AML-193 (cell line): ENCODE measurements at regions not wholly inside any gene's neighbourhood (a gene's known extent, or its start where the extent isn't known, plus 50 kb on each side); places are given as distances from the start of the nearest gene placed in this dataset.

Source experiments
- DNase-seq, 2 experiments: peaks; one replicate each; lab custom pipeline; 2025; lab: John Stamatoyannopoulos, UW

DNA sequence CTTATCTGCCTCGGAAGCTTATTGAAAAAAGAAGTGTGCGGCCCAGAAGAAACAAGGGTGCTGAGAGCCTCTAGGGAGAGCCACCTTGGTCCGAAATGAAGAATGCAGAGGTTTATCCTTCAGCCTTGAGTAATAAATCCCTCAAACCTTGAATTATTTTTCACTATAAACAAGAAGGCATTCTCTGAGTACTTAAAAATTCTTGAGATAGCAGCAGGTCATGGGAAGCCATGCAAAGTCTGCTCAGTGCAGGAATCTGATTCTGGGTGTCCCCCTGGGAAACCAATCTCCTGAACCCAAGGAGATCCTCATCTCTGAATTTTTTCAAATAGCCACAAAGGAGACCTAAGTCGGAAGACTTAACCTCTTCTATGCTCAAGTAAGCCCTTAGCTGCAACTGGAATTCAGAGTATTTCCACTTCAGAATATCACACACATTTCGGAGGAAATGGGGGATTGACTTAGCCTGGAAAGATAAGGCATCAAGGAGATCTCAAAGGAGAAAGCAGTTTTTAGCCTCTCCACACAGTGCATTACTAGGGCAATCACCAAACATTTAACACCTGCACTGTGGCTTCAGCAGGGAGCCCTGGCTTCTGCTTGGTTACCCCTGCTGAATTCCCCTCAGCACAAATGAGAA is 365.0 kb downstream of the ETS1 start:
- DNase-seq = no peak

- no peak for DNase-seq
Observed at GRCh38 chr11:128219731-128220120, 367.6 kb downstream of the ETS1 start.

GRCh38 chr11:128216198-128216597 is 371.2 kb downstream of the ETS1 start:
- DNase-seq = no peak

DNA sequence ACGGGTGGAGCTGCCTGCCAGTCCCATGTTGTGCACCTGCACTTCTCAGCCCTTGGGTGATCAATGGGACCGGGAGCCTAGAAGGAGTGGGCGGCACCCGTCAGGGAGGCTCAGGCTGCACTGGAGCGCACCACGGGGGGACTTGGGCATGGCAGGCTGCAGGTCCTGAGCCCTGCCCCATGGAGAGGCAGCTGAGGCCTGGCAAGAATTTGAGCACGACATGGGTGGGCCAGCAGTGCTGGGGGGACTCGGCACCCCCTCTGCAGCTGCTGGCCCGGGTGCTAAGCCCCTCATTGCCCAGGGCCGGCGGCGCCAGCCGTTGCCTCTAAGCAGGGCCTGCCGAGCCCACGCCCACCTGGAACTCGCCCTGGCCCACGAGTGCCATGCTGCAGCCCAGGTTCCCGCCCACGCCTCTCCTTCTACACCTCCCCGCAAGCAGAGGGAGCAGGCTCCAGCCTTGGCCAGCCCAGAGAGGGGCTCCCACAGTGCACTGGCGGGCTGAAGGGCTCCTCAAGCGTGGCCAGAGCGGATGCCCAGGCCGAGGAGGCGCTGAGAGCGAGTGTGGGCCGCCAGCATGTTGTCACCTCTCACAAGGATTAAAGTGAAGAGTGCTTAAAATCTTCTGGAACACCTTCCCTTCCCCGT is 372.0 kb downstream of the ETS1 start:
- no peak for DNase-seq

DNA sequence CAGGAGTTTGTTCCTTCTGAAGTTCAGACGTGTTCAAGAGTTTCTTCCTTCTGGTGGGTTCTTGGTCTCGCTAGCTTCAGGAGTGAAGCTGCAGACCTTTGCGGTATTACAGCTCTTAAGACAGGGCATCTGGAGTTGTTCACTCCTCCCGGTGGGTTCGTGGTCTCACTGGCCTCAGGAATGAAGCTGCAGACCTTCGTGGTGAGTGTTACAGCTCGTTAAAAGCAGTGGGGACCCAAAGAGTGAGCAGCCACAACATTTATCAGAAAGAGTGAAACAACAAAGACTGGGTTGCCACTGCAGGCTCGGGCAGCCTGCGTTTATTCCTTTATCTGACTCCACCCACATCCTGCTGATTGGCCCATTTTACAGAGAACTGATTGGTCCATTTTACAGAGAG is 373.1 kb downstream of the ETS1 start:
- no peak for DNase-seq

DNA sequence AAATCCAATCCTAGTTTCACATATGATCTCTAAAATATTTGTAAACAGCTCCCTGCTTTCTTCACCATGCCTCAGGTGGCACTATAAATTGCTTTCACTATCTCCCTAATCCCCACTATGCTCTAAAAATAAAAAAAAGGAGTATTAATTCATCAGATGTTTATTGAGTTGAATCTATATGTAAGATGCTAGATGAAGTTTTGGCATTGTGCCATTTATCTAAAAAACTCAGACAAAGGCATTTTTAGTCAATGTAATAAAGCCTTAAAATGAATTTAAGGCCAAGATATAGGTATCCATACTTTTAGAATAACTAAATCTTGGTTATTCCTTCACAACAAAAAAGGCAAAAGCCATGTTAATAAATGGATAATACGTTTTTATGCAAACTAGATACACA is 373.9 kb downstream of the ETS1 start:
- no peak for DNase-seq

DNA sequence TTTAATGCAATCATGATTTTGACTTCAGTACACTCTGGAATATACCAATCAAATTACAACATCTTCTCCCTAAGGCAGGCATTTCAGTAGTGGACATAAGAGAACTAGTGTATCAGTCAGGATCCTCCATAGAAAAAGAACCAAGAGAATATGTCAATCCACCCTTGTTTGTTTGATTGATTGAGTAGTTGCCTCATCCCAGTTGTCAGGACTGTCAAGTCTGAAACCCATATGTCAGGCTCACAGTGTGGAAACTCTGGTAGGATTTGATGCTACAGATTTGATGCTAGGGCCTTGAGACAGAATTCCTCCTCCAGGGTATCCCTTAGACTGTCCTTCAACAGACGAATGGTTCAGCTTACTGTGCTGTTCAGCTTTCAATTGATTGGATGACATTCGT is 375.0 kb downstream of the ETS1 start:
- no peak for DNase-seq

DNA sequence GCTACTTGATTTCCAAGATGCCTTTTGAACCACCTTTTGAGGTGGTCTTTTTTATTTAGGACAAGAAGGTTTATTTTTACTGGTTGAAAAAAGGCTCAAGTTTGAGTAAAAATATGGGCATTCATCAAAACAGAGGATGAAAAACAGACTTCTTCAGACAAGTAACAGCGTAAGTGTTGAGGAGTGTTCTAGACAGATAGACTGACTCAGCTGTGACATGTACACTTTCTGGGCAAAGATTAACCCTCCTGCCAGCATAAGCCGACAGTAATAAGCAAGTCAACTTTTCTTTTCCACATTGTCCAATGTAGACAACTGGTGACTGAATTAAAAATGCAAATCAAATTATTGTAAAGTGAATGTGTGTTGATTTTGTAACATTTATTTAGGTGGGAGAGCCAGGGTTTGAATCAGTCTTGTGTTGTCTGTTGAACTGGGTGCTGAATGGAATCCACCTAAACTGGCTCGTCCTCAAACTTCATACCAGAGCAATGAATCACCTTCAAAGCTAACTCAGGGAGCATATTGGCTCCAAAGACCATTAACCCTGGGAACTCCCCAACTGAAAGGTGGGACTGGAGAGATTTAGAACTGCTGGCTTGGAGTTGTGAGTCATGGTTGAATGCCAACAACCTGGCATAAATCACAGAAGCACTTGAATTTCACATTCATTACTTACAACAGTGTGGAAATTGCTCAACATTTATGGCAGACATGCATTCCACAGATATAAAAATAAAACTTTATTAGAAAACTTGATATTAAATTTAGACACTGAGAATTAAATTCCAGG is 377.0 kb downstream of the ETS1 start:
- DNase-seq = no peak

DNA sequence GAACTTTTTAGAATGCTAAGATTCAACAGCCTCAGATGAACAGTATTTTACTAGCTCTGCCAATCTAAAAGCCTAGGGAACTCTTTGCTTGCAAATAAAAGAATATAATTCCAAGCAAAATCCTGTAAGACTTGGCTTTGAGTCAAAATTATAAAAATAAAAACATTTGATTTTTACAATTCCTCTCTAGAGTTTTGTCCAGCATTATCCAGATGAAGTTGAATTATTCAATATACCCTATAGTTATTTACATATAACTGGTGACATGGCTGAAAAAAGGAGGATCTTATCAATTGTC is 378.3 kb downstream of the ETS1 start:
- no peak for DNase-seq

DNA sequence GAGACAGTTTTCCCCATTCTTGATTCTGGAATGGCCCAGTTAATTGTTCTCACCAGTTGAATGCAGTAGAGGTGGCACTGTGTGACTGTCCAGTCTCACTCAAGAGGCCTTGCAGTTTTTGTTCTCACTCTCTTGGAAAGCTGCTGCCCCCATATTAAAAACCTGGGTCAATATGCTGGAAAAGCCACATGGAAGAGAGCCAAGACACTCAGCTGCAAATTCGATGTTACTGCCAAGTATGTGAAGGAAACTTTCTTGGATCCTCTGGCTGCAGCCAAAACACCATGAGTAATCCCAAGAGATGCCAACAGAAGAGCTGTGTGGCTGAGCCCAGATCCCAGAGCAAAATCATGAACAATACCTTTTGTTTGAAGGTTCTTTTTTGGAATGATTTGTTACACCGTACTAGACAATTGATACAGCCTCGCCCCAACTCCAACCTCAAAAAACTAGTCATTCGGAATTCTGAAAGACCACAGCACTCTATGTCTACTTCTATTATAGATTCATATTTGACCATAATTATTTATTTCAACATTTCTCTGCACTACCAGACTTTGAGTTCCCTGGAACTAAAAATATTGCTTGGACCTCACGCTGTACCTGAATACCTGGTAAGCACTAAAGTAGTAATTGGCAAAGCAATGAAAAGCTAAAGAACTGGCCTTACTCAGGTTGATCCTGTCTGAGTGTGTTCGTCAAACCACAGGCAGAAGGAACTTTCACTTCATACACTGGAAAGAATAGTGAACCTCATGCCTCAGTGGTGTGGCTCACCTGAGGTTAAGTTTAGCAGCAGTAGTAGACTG is 378.8 kb downstream of the ETS1 start:
- DNase-seq = no peak

GRCh38 chr11:128207861-128208321 is 379.5 kb downstream of the ETS1 start:
- DNase-seq = no peak

DNA sequence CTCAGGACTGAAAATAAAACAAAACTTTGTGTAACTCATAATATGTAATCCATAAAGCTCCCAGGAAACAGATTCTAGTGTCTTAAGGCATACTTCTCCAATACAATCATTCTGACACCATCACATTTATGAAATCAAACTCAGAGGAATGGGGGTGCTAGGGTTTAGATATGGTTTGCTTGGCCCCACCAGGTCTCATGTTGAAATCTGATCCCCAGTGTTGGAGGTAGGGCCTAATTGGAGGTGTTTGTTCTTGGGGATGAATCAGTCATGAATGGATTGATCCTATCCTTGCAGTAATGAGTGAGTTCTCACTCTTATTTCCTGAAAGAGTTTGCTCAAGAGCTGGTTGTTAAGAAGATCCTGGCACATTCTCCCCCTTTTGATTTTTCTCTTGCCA is 380.9 kb downstream of the ETS1 start:
- DNase-seq = no peak

DNA sequence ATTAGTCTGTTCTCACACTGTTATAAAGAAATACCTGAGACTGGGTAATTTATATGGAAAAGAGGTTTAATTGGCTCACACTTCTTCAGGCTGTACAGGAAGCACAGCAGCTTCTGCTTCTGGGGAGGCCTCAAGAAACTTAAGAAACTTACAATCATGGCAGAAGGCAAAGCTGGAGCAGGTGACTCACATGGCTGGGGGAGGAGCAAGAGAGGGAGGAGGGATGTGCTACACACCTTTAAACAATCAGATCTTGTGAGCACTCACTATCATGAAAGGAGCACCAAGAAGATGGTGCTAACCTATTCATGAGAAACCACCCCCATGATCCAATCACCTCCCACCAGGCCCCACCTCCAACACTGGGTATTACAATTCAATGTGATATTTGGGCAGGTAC is 381.6 kb downstream of the ETS1 start:
- DNase-seq = no peak

DNA sequence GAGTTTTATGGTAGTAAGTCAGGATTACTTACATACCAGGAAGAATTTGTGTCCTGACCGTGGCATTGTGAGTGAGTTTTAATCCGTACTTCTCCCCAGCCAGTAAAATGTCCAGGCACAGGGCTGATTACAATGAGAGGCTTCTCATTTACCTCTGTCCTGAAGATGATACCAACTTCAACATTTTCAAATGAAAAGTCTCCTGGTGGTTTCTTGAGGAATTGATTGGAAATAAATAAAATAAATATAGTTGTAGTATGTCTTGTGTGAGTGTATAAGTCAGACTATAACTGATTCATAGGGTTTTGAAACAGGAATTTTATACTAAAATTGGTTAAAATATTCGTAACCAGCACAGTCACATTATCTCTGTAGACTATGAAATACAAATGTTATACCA is 382.5 kb downstream of the ETS1 start:
- no peak for DNase-seq

GRCh38 chr11:128201801-128202200 is 385.6 kb downstream of the ETS1 start:
- no peak for DNase-seq

DNA sequence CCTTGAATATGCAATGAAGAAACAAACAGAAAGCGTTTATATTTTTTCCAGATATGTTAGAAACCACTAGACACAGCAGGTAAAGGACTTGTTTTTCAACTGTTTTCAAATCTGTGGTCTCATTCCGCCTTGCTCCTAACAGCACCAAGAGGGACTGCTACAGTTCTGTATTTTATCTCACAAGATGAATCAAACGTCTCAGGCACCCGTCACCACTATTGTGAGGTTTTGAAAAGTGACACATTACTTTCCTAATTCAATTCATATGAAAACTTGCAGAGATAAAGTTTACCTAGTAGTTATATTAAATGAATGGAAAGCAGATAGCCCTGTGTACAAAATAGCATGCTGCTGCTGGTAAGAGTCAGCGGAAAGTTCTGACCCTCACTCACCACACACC is 386.3 kb downstream of the ETS1 start:
- DNase-seq = no peak

- no peak for DNase-seq
Observed at GRCh38 chr11:128200467-128200866, 386.9 kb downstream of the ETS1 start.

DNA sequence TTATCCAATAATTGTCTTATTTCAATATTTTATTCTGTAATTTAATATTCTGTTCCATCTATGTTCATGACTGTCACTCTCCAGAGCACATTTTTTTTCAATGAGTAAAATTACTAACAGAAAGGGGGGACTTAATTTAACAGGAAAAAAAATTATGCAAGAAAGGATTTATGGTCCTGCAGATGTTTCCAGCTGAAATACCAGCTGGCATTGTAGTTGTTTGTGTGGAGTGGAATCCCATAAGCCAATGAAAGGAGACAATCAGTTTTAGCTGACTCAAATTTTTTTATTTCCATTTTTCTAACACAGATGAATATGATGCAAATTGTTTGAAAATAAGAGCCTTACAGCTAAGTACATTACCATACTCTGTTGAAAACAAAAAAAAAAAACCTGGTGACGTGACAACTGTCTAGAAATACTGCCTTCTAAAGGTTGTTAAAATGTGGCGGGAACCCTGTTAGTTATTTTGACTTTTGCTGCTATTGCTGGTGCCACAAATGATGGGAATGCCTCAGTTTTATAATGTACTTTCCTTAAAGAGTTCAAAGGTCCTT is 389.1 kb downstream of the ETS1 start:
- no peak for DNase-seq

DNA sequence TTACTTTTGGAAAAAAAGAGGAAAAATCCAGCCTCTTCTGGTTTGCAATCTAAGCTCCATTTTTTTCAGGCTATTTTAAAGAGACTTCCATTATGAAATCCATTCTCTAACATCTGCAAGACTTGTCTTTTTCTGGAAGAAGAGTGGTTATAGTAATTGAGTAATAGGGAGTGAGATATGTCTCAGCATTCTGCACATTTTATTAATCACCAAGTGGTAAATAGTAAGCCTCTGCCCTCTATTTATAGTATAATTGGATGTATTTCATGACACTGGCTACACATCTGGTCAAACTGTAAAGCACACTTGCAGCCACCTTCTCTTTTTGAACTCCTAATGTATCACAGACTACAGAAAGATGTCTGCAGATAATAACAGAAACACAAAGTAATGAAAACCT is 391.1 kb downstream of the ETS1 start:
- no peak for DNase-seq

GRCh38 chr11:128195756-128196155 is 391.6 kb downstream of the ETS1 start:
- no peak for DNase-seq

DNA sequence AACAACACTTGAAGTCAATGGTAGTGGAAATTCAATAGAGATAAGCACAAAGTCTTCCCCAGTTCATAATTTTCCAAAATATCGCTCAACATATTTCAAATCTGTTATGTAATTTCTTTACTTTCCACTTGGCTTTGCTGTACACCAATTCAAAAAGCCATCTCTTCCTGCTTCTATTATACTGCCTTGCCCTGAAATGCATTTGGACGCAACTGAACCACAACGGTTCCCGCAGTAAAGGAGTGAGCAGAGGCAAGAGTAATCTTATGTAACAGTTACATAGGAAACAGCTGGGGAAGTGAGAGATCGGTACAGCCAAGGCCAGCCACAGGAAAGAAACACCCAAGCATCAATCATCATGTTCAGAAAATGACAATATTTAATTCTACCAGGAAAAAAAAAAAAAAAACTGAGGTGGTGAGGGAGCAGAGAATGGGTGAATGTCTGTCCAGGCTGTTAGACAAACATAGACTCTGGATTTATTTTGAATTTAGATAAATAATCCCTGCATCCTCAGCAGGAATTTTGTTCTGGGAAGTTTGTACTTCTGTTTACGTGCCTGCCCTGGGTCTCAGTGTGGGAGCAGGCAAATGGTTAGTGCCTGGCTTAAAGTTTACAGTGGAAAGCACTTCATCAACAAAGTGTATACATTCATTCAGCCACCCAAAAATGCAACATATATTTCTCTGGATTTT is 392.2 kb downstream of the ETS1 start:
- DNase-seq = peak; percentile 78 to 86

GRCh38 chr11:128194216-128194615 is 393.1 kb downstream of the ETS1 start:
- DNase-seq = no peak
